Uterus (tissue), 2 donors: ENCODE measurements at regions not wholly inside any gene's neighbourhood (a gene's known extent, or its start where the extent isn't known, plus 50 kb on each side); places are given as distances from the start of the nearest gene placed in this dataset.

ENCODE experiments used
- POLR2A ChIP-seq, 2 donors: fragments of 450-650 bp; IDR thresholded peaks; one replicate each; pipeline ENCODE4 v1.6.1; 2016; ENCODE audit warnings: antibody characterized with exemption in 2 of 2, mild to moderate bottlenecking in 1 of 2, moderate library complexity in 1 of 2
- TF ChIP-seq, protein P1 (sequence below), 4 experiments: fragments of 200-600 bp in 2 of 4; fragments of 450-650 bp in 2 of 4; sonication (generic) in 2 of 4; IDR thresholded peaks; one replicate each; pipeline ENCODE4 v1.5.1; 2016 to 2019; ENCODE audit warnings: antibody characterized with exemption in 4 of 4, mild to moderate bottlenecking in 2 of 4, moderate library complexity in 1 of 4

DNA sequence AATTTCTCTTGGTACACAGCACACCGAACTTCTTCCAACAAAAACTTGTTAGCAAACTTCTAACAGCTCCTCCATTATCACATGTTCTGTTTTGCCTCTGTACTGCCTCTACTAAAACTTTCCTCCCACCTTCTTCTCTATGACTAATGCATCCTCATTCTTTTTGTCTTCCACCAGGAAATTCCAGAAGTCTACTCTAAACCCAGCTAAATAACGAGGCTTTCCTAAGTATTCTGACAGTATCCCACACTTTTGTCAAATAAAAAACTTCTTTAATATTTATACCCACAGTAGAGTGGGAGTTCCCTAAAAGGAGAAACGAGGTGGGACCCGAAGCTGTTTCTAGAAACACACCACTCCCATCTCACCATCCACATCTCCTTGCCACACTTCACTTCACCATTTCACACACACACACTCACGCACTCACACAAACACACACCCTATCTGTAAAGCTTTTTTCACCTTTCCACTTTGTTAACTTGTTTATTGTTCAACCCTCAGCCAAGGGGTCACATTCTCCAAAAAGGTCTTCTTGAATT, 280.3 kb downstream of the ARAP2 start:
- TF ChIP-seq, protein P1, sequence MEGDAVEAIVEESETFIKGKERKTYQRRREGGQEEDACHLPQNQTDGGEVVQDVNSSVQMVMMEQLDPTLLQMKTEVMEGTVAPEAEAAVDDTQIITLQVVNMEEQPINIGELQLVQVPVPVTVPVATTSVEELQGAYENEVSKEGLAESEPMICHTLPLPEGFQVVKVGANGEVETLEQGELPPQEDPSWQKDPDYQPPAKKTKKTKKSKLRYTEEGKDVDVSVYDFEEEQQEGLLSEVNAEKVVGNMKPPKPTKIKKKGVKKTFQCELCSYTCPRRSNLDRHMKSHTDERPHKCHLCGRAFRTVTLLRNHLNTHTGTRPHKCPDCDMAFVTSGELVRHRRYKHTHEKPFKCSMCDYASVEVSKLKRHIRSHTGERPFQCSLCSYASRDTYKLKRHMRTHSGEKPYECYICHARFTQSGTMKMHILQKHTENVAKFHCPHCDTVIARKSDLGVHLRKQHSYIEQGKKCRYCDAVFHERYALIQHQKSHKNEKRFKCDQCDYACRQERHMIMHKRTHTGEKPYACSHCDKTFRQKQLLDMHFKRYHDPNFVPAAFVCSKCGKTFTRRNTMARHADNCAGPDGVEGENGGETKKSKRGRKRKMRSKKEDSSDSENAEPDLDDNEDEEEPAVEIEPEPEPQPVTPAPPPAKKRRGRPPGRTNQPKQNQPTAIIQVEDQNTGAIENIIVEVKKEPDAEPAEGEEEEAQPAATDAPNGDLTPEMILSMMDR (IDR thresholded peaks at IDR 0.05): no peak
- TF ChIP-seq POLR2A (IDR thresholded peaks at IDR 0.05): no peak
